Liver (tissue), 8 donors: ENCODE measurements at regions not wholly inside any gene's neighbourhood (a gene's known extent, or its start where the extent isn't known, plus 50 kb on each side); places are given as distances from the start of the nearest gene placed in this dataset.

Experiments
- DNase-seq: peaks from one replicate; pipeline ENCODE4 v3.0.0-alpha.2; 2017; ENCODE audit warnings: low spot score
- H3K27ac ChIP-seq, 2 donors: one replicate each; pipeline ENCODE4 v1.7.0; 2013; ENCODE audit warnings: inconsistent platforms in 2 of 2, low read length in 2 of 2, control low read depth in 1 of 2, low read depth in 1 of 2, mild to moderate bottlenecking in 1 of 2
- H3K27me3 ChIP-seq, 4 donors: one replicate each; pipeline versions ENCODE4 v1.6.1 to v1.7.0; 2013; ENCODE audit warnings: low read length in 3 of 4, inconsistent platforms in 1 of 4, mild to moderate bottlenecking in 1 of 4, moderate library complexity in 1 of 4; ENCODE audit not compliant: control insufficient read depth in 4 of 4, insufficient read depth in 4 of 4
- H3K36me3 ChIP-seq, 4 donors: one replicate each; pipeline versions ENCODE4 v1.6.1 to v1.7.0; 2013; ENCODE audit warnings: low read length in 3 of 4, mild to moderate bottlenecking in 3 of 4, low read depth in 1 of 4, moderate library complexity in 1 of 4; ENCODE audit not compliant: control insufficient read depth in 4 of 4, insufficient read depth in 3 of 4
- H3K4me1 ChIP-seq, 4 donors: one replicate each; pipeline versions ENCODE4 v1.6.1 to v1.7.0; 2013; ENCODE audit warnings: low read length in 3 of 4, mild to moderate bottlenecking in 3 of 4, moderate library complexity in 1 of 4; ENCODE audit not compliant: control insufficient read depth in 4 of 4, insufficient read depth in 4 of 4
- H3K4me3 ChIP-seq, 3 donors: one replicate each; pipeline versions ENCODE4 v1.6.1 to v1.7.0; 2013; ENCODE audit warnings: low read length in 3 of 3, control low read depth in 1 of 3, low read depth in 1 of 3, mild to moderate bottlenecking in 1 of 3
- H3K9ac ChIP-seq, 2 donors: one replicate each; pipeline ENCODE4 v1.7.0; 2013; ENCODE audit warnings: low read length in 2 of 2, mild to moderate bottlenecking in 2 of 2, moderate library complexity in 2 of 2, control low read depth in 1 of 2, low read depth in 1 of 2
- H3K9me3 ChIP-seq, 4 donors: one replicate each; pipeline versions ENCODE4 v1.6.1 to v1.7.0; 2013; ENCODE audit warnings: low read length in 3 of 4; ENCODE audit not compliant: control insufficient read depth in 4 of 4
- ATF3 ChIP-seq: IDR thresholded peaks from 2 replicates; pipeline ENCODE4 v1.6.1; 2016; ENCODE audit warnings: antibody characterized with exemption
- CTCF ChIP-seq: fragments of 150-350 bp; IDR thresholded peaks from 2 replicates; pipeline ENCODE4 v1.5.1; 2017; ENCODE audit warnings: improper control_type of control experiment, low read depth, low read length; ENCODE audit not compliant: missing input control
- EGR1 ChIP-seq, 2 donors: IDR thresholded peaks; 2 replicates each; pipeline ENCODE4 v1.6.1; 2016 to 2018; ENCODE audit warnings: antibody characterized with exemption in 2 of 2, low read depth in 2 of 2
- FOXA1 ChIP-seq: IDR thresholded peaks from 2 replicates; pipeline ENCODE4 v1.6.1; 2016; ENCODE audit warnings: antibody characterized with exemption
- FOXA2 ChIP-seq: IDR thresholded peaks from 2 replicates; pipeline ENCODE4 v1.6.1; 2016; ENCODE audit warnings: antibody characterized with exemption
- GABPA ChIP-seq, 2 donors: IDR thresholded peaks in 1 of 2; conservative IDR thresholded peaks in 1 of 2; 2 replicates each; pipeline ENCODE4 v1.6.1; 2016; ENCODE audit warnings: antibody characterized with exemption in 2 of 2, mild to moderate bottlenecking in 1 of 2, moderate library complexity in 1 of 2
- HNF4A ChIP-seq, 2 donors: conservative IDR thresholded peaks; 2 replicates each; pipeline ENCODE4 v1.6.1; 2016; ENCODE audit warnings: antibody characterized with exemption in 2 of 2, mild to moderate bottlenecking in 2 of 2
- HNF4G ChIP-seq: IDR thresholded peaks from 2 replicates; pipeline ENCODE4 v1.6.1; 2016; ENCODE audit warnings: antibody characterized with exemption
- JUND ChIP-seq, 2 donors: IDR thresholded peaks; 2 replicates each; pipeline ENCODE4 v1.6.1; 2016; ENCODE audit warnings: antibody characterized with exemption in 2 of 2
- MAX ChIP-seq: IDR thresholded peaks from 2 replicates; pipeline ENCODE4 v1.6.1; 2016; ENCODE audit warnings: antibody characterized with exemption
- NR2F2 ChIP-seq: IDR thresholded peaks from 2 replicates; pipeline ENCODE4 v1.6.1; 2016; ENCODE audit warnings: antibody characterized with exemption
- RAD21 ChIP-seq, 2 donors: IDR thresholded peaks; 2 replicates each; pipeline ENCODE4 v1.6.1; 2016; ENCODE audit warnings: antibody characterized with exemption in 2 of 2, mild to moderate bottlenecking in 2 of 2
- REST ChIP-seq: IDR thresholded peaks from 2 replicates; pipeline ENCODE4 v1.6.1; 2016; ENCODE audit warnings: antibody characterized with exemption, mild to moderate bottlenecking
- RXRA ChIP-seq, 2 donors: IDR thresholded peaks; 2 replicates each; pipeline ENCODE4 v1.6.1; 2017 to 2018; ENCODE audit warnings: antibody characterized with exemption in 2 of 2, mild to moderate bottlenecking in 1 of 2
- SP1 ChIP-seq: IDR thresholded peaks from 2 replicates; pipeline ENCODE4 v1.6.1; 2018; ENCODE audit warnings: antibody characterized with exemption, mild to moderate bottlenecking
- TAF1 ChIP-seq: conservative IDR thresholded peaks from 2 replicates; pipeline ENCODE4 v1.6.1; 2016; ENCODE audit warnings: antibody characterized with exemption, mild to moderate bottlenecking
- YY1 ChIP-seq: IDR thresholded peaks from 2 replicates; pipeline ENCODE4 v1.6.1; 2016; ENCODE audit warnings: antibody characterized with exemption, mild to moderate bottlenecking
- ZBTB33 ChIP-seq: IDR thresholded peaks from 2 replicates; pipeline ENCODE4 v1.6.1; 2016; ENCODE audit warnings: antibody characterized with exemption
- WGBS: extraction: QIAGEN DNeasy Blood & Tissue Kit; methylation state at CpG from one replicate; pipeline ENCODE4 v1.1.7; 2013; 5-methylcytosine and 5-hydroxymethylcytosine counted together
- donor health status: healthy.
- donor health status: healthy.
- donor health status: healthy.
- donor health status: healthy.
- donor health status: healthy.

- TF ChIP-seq REST (no peak), NR2F2 (no peak), ATF3 (no peak)
These were observed 80.4 kb upstream of the JAZF1 start (continued) for GRCh38 chr7:28260969-28261368.

GRCh38 chr7:28263622-28264271 is 83.2 kb upstream of the JAZF1 start:
- H3K4me1 ChIP-seq: no peaks in the 10 kb centered on the region
- no peak overlapping the region for H3K9ac ChIP-seq
- H3K27me3 ChIP-seq: no peaks in the 10 kb centered on the region
- no peak for DNase-seq
- H3K4me3 ChIP-seq: no peak overlapping the region
- TF ChIP-seq ATF3: no peak
- no peak for TF ChIP-seq HNF4A (conservative IDR thresholded peaks at IDR 0.05)
- TF ChIP-seq TAF1: no peak
- no peak for TF ChIP-seq RXRA (IDR thresholded peaks at IDR 0.05)
- no peak for TF ChIP-seq SP1
- WGBS: 86% methylated on average over 9 of the region's 9 CpGs
- no peaks in the 10 kb centered on the region for H3K36me3 ChIP-seq
- no peak overlapping the region for H3K27ac ChIP-seq
- H3K9me3 ChIP-seq: no peaks in the 10 kb centered on the region

- no peaks in the 10 kb centered on the region for H3K36me3 ChIP-seq
- H3K9ac ChIP-seq: no peak overlapping the region
- no peak for DNase-seq
- no peaks in the 10 kb centered on the region for H3K27me3 ChIP-seq
- TF ChIP-seq HNF4G (no peak), FOXA2 (no peak), REST (no peak), ZBTB33 (no peak), EGR1 (IDR thresholded peaks at IDR 0.05; ENCODE audit: low read depth in 2 of 2) (no peak), TAF1 (no peak), CTCF (no peak), MAX (no peak), HNF4A (conservative IDR thresholded peaks at IDR 0.05) (no peak), SP1 (no peak), JUND (IDR thresholded peaks at IDR 0.05) (no peak), NR2F2 (no peak), GABPA (IDR thresholded peaks at IDR 0.05 in 1 of 2, conservative IDR thresholded peaks at IDR 0.05 in 1 of 2) (no peak), RAD21 (IDR thresholded peaks at IDR 0.05) (no peak), RXRA (IDR thresholded peaks at IDR 0.05) (no peak), FOXA1 (no peak), ATF3 (no peak), YY1 (no peak)
- H3K27ac ChIP-seq: no peak overlapping the region
- H3K4me3 ChIP-seq: no peak overlapping the region
- H3K4me1 ChIP-seq: no peaks in the 10 kb centered on the region
- 20% methylated on average over 2 of the region's 2 CpGs for WGBS
- no peaks in the 10 kb centered on the region for H3K9me3 ChIP-seq
These were observed 85.8 kb upstream of the JAZF1 start for GRCh38 chr7:28266402-28266801.
